DLD1 (cell line): ENCODE measurements at regions not wholly inside any gene's neighbourhood (a gene's known extent, or its start where the extent isn't known, plus 50 kb on each side); places are given as distances from the start of the nearest gene placed in this dataset.

Experiments
- in situ Hi-C: cut with HindIII; loops from 2 replicates; pipeline ENCODE4 v1.10.0; 2017; ENCODE audit warnings: low sequenced_read_pairs

DNA sequence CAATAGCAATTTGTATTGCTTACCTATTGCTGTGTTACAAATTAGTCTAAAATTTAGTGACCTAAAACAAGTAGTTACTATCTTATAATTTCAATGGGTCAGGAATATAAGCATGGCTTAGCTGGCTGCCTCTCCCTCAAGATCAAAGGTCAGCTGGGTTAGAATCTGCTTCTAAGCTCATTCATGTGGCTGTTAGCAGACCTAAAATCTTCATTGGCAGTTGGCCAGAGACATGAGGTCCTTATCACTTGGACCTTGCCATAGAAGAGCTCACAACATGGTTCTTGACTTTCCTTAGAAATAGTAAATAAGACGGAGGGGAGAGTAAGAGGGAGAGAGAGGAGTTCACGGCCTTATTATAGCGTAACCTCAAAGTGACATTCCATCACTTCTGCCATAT, 468.0 kb downstream of the HTR7 start:
- in situ Hi-C loops = no loop called here

DNA sequence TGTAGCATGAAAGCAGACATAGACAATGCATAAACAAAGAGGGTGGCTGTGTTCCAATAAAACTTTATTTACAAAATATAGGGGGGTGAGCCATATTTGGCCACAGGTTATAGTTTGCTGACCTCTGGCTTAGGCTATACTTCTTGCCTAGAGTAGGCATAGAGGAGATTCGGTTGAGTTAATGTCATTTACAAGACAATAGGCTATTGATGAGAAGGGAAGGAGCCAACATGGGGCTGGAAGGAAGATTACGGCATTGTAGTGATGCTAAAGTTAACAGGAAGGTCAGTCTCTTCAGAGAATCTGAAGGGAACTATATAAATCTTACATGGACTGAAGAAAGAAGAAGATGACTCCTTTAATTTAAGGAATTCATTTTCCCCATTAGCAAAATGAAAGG, 463.5 kb downstream of the HTR7 start:
- in situ Hi-C loops = no loop called here

DNA sequence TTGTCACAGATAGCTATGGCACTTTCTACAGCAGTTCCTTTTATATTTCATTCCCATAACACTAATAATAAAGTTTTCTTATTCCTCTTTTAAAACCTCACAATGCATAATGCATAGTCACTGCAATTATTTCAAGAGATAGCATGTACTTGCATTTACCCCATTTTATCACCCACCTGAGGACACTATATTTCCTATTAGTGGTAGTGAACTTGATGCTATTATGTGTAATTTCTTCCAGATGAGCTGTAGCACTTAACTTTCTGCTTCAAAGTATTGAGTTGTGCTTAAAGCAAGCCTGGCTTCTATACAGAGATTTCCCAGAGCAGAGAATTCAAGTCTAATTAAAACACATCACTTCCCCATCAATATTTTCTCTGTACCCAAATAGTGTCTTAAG, 461.1 kb downstream of the HTR7 start:
- in situ Hi-C loops = no loop called here

DNA sequence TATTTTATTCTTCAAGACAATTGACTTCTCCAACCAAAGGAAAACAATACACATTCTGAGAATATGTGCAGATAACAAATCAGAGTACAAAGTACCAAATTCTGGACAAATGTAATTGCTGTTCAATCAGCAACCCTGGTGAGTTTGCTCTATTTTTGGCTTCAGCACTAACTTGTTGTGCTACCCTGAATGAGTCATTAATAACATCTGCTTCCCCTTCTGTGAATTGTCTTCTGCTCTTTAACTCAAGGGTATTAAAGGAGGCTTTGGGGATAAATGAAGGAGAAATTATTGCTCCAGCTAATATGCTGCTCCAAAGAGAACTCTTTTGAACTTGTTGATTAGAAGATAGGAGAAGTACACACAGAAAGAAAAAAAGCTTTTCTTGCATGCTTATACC, 459.3 kb downstream of the HTR7 start:
- in situ Hi-C loops = no loop called here

DNA sequence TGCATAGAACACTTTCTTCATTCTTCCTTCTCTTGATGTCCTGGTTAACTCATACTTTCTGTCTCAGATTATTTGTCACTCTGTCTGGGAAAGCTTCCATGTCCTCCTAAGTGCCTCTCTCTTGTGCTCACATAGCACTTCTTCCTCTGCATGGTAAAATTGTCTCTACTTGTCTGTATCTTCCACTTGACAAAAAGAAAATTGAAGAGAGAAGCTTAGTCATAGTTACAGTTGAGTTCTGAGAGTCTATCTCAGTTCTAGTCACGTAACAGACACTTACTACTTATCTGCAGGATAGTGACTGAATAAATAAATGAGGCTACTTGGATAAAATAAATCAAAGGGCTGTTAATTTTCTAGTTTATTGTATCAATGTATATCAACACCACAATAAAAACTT, 458.1 kb downstream of the HTR7 start:
- in situ Hi-C loops = no loop called here

DNA sequence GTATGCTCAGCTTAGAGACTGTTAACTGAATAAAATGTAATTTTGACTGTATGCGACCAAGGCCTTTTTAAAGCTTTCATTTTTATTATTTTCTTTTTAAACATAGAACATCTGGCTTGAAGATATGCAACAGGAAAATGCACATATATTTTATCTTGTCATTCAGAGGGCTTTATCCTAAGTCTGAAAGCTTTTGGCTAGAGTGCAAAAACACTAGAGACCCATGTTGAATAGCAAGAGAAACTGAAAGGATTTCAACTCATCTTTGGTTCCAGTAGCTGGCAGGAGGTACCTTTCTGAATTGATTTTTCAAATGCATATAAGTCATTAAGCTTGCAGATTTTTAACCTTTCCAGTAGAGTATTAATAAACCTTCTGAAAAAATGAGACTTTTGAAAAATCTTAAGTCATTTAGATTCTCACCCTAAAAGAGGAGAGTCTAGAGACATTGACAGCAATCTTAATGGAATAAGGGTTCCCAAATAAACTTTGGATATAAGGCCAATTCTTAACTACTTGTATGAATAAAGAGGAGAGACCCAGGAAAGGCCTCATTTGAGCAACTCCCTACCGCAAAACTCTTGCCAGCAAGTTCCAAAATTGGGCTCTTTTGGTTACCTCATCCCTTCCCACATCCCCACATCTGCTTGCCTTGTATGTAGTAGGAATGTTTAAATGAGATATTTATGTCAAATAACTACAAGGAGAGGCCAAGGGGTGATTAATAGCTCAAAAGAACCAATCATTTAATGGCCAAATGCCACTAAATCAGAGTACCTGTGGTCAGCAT, 454.4 kb downstream of the HTR7 start:
- in situ Hi-C loops = no loop called here

DNA sequence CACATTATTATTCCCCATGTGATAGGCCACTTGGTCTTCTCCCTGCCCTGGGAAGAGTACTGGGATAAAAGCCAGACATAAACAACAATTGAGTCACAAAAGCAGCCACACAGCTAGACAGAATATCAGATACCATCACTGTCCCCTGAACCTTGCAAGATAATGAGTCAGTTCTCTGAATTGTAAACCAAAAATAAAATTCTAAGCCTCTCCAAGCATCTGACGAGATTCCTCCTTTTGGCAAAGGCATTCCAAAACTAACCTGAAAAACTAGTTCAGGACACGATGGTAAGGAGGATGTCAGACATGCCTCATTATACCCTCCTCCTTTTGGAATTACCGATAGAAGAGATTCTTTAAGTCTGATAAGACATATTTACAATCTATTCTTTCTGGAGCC, 450.7 kb downstream of the HTR7 start:
- in situ Hi-C loops = no loop called here

DNA sequence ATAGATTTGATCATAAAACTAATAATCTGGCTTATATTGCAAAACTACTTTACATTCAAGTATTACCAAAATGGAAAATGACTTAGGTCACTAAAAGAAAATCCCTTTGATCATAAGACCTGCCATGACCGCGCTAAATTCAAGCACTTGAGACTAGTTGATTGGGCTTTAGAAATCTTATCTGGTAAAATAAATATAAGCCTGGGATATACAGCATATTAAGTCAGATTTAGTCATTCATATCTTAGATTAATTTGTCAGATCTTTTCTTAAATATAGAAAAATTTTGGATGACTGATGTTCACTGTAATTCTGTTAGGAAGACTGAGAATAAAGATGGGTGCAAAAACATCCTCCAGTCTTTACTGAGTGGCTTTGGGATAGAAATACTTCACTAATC, 450.0 kb downstream of the HTR7 start:
- in situ Hi-C loops = no loop called here

DNA sequence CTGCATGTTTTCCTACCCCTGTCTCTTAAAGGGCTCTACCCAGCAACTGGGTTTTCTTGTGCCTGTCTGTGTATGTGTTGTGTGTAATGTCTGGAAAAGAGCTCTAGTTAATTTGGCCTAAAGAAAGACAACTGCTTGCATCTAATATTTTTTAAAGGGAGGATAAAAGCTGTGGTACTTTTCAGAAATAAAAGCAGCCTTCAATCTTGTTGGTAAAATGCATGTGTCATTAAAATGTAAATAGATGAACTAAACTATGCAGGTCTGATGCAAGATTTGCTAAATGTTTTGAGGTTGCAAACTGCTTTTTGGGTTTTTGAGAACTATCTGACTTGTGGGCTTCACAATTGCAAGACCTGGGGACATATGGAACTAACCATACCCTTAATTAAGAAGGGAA, 445.3 kb downstream of the HTR7 start:
- in situ Hi-C loops = no loop called here

DNA sequence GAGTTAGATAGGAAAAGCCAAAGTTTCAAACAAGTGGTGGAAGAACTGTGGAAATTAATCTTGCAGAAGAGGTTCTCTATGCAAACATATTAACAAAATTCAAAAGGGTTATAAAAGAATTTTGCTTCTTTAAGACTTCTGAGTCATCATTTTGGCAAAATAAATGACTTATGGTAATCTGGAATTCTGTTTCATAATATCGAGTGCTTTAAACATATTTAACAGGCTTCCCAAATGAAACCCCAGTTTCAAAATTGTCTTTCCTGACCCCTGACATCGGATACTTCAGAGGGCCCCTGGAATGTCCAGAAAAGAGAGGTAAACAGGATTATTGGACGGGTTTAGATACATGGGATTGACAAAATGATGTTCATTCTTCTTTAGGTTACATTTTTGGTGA, 444.6 kb downstream of the HTR7 start:
- in situ Hi-C loops = no loop called here

DNA sequence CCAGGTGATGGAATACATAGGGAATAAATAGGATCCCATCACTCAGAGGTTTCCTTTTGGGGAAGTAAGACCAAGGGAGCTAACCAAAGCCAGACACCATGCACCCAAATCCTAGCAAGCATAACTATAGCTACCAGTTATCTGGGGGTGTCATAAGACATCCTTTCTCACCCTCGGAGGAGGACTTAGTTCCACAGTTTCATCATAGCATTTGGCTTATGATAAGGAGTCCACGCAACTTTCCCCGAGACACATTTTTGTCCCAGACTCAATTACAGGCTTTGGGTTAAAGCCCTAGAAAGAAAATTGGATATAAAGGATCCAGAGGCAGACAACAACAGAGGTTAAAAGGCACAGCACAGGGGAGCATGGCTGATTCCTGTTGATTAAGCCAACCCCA, 442.9 kb downstream of the HTR7 start:
- in situ Hi-C loops = no loop called here

DNA sequence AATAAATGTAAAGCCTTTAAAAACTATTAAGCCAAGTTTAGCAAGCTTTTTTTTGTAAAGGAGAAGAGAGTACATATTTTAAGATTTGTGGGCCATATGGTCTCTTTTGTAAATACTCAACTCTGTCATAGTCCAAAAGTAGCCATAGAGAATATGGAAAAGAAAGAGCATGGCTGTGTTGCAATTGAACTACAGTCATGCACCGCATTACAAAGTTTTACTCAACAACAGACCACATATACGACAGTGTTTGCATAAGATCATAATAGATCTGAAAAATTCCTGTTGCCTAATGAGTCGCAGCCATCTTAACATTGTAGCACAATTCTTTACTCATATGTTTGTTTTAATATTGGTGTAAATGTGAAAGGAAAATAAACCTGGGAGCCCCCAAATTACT, 440.8 kb downstream of the HTR7 start:
- in situ Hi-C loops = no loop called here

DNA sequence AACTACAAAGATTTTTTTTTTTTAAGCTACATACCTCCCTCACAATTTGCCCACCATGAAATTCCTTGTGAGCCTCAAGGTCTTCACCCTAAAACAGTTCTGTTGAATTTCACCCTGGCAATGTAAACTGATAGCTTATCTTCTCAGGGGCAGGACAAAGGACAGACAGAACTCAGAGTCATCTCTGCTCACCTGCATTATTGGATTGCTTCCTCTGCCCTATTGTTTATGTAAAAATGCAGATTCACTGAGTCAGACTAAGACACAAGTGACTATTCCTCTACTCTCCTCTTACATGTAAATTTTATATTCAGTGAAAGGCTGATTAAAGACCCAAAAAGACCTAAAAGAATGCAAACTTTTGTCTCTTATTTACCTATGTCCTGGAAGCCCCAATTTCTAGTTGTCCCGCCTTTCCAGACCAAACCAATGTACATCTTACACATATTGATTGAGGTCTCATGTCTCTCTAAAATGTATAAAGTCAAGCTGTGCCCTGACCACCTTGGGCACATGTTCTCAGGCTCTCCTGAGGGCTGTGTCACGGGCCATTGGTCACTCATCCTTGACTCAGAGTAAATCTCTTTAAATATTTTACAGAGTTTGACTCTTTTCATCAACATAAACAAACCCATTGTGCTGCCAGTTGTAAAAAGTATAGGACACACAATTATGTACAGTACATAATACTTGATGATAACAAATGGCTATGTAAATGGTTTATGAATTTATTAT, 440.2 kb downstream of the HTR7 start:
- in situ Hi-C loops = no loop called here

DNA sequence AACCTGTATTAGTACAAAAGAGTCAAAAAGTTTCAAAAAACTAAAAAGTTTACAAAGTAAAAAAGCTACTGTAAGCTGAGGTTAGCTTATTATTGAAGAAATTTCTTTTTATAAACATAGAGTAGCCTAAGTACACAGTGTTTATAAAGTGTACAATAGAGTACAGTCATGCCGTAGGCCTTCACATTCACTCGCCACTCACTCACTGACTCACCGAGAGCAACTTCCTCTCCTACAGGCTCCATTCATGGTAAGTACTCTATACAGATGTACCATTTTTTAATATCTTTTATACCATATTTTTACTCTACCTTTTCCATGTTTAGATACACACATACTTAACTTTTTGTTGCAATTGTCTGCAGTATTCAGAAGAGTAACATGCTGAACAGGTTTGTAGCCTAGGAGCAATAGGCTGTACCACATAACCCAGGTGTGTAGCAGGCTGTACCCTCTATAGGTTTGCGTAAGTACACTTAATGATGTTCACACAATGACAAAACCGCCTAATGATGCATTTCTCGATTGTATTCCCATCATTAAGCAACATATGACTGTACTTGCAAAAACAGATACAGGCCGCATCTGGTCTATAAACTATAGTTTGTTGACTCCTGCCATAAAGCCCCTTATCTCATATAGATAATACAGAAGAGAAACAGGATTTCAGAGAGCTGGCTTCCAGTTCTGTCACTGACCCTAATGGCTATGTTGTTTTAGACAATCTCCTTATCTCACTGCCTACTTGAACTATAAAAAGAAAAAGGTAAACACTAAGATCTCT, 438.8 kb downstream of the HTR7 start:
- in situ Hi-C loops = no loop called here

DNA sequence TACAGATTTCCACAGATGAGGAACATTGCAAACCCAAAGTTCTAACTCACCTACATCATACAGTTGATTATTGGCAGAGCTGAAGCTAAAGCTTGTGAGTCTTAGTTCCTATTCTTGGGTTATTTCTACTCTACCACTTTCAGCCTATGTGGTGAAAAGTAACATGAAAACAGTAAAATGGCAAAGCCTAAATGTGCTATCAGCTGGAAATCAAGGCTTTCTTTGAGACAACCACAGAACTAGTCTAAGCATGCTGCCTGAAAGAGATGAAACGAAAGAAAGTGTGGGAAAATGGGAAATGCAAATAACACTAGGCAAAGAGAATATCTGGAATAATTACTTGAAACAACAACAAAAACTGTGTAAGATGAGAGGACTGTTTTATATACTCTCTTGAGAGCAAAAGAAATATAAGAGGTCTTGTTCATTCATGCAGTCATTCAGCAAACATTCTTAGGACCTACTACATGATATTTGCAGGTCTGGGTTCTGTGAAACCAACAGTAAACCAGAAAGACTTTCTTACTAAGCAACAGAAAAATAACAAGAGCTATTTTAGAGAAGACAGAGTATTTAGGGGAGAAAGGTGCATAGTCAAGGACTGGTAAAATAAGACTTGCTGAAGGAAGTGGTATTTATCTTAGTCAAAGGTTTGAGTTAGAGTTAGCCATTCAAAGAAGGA, 437.1 kb downstream of the HTR7 start:
- in situ Hi-C loops = no loop called here

DNA sequence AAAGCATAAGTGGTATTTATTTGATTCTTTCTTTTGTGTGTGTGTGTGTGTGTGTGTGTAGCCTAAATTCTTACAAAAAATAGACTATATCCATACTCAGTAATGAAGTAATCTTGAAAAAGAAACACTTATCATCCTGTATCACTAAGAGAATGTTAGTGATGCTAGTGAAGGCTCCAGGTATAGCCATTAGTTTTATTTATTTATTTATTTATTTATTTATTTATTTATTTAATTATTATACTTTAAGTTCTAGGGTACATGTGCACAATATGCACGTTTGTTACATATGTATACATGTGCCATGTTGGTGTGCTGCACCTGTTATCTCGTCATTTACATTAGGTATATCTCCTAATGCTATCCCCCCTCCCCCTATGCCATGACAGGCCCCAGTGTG, 436.0 kb downstream of the HTR7 start:
- in situ Hi-C loops = no loop called here

DNA sequence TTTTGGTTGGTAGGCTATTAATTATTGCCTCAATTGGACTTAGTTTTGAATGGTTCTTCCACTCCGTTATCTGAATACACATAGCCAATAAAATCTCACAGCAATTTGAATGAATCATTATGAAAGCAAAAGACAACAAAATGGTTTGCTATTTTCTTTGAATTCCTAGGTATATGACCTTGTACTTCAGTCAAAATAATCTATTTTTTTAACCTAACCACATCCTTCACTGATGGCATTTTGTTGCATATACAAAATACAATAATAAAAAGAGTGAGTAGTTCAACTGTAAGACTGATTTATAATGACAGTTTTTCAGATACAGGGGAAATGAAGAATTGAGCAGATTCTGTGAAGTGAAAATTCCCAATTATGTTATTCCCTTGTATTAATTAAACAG, 433.1 kb downstream of the HTR7 start:
- in situ Hi-C loops = no loop called here

DNA sequence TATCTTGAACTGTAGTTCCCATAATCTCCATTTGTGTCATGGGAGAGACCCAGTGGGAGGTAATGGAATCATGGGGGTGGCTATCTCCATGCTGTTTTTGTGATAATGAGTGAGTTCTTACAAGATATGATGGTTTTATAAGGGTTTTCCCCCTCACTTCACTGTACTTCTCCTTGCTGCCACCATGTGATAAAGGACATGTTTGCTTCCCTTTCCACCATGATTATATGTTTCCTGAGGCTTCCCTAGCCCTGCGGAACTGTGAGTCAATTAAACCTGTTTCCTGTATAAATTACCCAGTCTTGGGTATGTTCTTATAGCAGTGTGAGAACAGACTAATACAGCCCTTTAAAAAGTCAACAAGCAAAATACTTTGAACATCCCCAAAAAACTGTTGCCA, 427.7 kb downstream of the HTR7 start:
- in situ Hi-C loops = no loop called here

DNA sequence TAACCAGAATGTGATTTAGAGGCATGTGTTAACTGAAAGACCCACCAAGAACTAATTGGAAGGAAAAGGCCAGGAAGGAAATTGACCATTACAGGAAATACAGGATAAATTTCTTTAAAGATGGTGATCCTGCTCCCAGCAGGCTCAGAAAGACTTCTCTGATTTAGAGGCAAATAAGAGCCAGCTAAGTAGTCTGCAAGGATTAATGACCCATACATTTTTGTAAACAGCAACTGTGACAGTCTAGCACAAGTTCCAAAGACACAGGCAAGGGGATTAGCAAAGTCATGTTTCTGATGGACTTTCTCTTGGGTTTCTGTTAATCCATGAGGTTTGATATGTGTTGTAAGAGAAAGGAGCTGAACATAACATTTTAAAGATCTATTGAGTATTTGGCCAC, 425.0 kb downstream of the HTR7 start:
- in situ Hi-C loops = no loop called here

DNA sequence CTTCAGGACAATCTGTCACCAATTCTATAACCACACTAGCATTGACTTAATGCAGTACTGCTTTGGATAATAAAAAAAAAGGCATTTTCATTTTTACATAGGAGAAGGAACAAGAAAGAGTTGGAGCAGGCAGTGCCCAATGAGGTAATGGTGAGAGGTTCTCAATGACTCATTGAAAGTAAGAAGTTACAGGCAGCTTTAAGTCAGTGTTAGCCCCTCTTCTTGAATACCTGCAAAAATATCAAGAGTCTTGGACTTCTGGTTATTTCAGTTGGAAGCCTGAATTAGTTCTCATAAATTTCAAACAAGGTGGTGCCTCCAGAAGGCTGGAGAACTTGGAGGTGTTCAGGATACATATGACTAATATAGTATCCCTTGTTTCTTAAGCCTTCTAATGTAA, 422.5 kb downstream of the HTR7 start:
- in situ Hi-C loops = no loop called here

DNA sequence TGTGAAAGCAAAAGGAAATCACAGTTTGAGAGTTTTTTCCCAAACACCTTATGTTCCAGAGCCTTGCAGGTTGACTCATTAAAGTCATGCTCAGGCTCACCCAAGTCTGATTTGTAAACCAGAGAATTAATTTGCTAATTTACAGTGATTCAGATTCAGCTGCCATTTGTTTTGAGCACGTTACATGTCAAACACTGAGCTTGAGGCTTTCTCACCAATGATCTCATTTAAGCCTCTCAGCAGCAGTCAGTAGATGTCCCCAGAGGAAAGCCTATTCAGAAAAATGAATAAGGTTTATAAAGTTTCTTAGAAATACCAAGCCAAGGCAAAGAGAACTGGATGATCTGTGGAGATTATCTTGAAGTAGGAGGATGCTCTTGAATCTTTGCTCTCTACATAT, 420.4 kb downstream of the HTR7 start:
- in situ Hi-C loops = no loop called here
